HFFc6 (cell line): ENCODE measurements at regions not wholly inside any gene's neighbourhood (a gene's known extent, or its start where the extent isn't known, plus 50 kb on each side); places are given as distances from the start of the nearest gene placed in this dataset.

Experiments used
- DNase-seq: peaks from one replicate; pipeline ENCODE4 v3.0.0-alpha.2; 2018
- H3K27ac Mint-ChIP-seq: 2 replicates; pipeline ENCODE4 v1.8.0; 2020; ENCODE audit warnings: mild to moderate bottlenecking, mixed read lengths
- H3K27me3 Mint-ChIP-seq: 2 replicates; pipeline ENCODE4 v1.8.0; 2021; ENCODE audit warnings: mild to moderate bottlenecking, moderate library complexity, mixed read lengths; ENCODE audit not compliant: insufficient read depth
- H3K36me3 Mint-ChIP-seq: 2 replicates; pipeline ENCODE4 v1.8.0; 2021; ENCODE audit warnings: low read depth, mixed read lengths
- H3K4me1 Mint-ChIP-seq: 2 replicates; pipeline ENCODE4 v1.8.0; 2020; ENCODE audit warnings: low read depth, mixed read lengths
- H3K4me3 Mint-ChIP-seq: 2 replicates; pipeline ENCODE4 v1.8.0; 2020; ENCODE audit warnings: mild to moderate bottlenecking, moderate library complexity, mixed read lengths
- H3K9me3 Mint-ChIP-seq: 2 replicates; pipeline ENCODE4 v1.8.0; 2020; ENCODE audit warnings: mild to moderate bottlenecking, mixed read lengths
- CTCF ChIP-seq: fragments of 200-600 bp; sonication (generic); IDR thresholded peaks from 2 replicates; pipeline ENCODE4 v1.5.0; 2021; ENCODE audit warnings: antibody characterized with exemption, mild to moderate bottlenecking

DNA sequence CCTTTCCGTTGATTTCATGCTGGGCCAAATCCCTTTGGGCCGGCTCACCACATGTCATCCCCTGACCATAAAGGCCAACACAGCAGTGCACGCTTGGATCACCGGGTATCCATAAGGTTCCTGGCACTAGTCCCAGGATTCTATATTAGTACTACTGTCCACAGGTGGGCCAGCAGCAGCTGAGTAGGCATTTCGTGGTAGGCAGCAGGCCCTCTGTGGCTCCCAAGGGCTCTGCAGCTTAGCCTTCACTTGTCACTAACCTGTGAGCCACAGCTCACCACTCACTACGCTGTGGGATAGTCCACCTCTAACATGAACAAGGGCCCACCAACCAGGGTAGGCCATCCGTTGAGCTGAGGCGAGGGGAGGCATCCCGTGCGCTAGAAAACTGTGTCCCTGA, 89.2 kb upstream of the MALRD1 start:
- no peaks in the 10 kb centered on the region; the same call in 1 of the 2 replicates for H3K27me3 Mint-ChIP-seq
- peaks cover 6% of the 10 kb centered on the region; the same call in 1 of the 2 replicates for H3K36me3 Mint-ChIP-seq
- H3K27ac Mint-ChIP-seq = no peak overlapping the region
- H3K4me3 Mint-ChIP-seq = no peak overlapping the region
- H3K4me1 Mint-ChIP-seq = no peaks in the 10 kb centered on the region
- peaks cover 58% of the 10 kb centered on the region for H3K9me3 Mint-ChIP-seq
- no peak for TF ChIP-seq CTCF
- no peak for DNase-seq

- no peak for DNase-seq
- H3K36me3 Mint-ChIP-seq = peaks cover 6% of the 10 kb centered on the region; the same call in 1 of the 2 replicates
- H3K4me3 Mint-ChIP-seq = no peak overlapping the region
- H3K27me3 Mint-ChIP-seq = no peaks in the 10 kb centered on the region; the same call in 1 of the 2 replicates
- H3K4me1 Mint-ChIP-seq = no peaks in the 10 kb centered on the region
- no peak overlapping the region for H3K27ac Mint-ChIP-seq
- TF ChIP-seq CTCF = no peak
- peaks cover 52% of the 10 kb centered on the region for H3K9me3 Mint-ChIP-seq
These were observed 88.0 kb upstream of the MALRD1 start for GRCh38 chr10:18960466-18961079.

DNA sequence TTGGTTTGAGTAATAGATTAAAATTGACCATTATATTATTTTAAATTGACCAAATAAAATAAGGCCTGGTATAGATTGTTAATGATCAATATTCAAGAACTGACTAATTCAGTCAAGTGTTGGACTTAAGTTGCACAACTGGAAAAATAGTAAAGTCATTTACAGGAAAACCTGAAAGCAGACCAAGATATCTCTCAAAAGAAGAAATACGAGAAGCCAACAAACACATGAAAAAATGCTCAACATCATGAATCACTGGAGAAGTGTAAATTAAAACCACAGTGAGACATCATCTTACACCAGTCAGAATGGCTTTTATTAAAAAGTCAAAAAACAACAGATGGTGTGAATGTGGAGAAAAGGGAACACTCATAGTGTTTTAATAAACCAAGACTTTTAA, 80.4 kb upstream of the MALRD1 start:
- Mint-ChIP-seq H3K27ac (no peak overlapping the region), H3K36me3 (no peaks in the 10 kb centered on the region), H3K4me3 (no peak overlapping the region), H3K9me3 (peaks cover 45% of the 10 kb centered on the region), H3K4me1 (no peaks in the 10 kb centered on the region), H3K27me3 (no peaks in the 10 kb centered on the region; the same call in 1 of the 2 replicates)
- no peak for DNase-seq
- no peak for TF ChIP-seq CTCF

DNA sequence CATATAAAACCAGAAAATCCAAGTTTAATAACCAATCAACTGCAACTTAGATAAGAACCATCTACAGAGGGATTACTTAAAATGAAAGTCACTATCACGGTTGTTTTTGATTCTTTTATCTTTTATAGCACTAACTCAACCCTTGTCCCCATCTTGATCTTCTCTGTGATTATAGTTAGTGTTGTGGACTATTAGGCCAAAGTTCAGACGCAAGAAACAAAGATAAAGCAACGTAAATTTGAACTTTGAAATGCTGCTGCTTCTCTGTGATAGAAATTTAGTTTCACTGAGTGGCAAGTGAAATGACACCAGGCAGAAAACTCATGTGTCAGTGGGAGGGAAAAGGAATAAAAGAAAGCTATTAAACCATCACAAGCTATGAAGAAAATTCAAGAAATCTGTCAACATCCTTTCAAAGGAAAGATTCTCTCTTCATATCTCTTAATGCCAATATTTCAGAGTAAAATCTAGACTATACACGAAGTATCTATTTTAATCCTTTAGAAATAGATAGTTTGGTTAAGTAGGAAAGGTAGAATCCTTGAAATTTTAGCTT, 71.8 kb upstream of the MALRD1 start:
- no peak for TF ChIP-seq CTCF
- Mint-ChIP-seq H3K9me3 (peaks cover 54% of the 10 kb centered on the region), H3K27ac (no peak overlapping the region), H3K4me1 (no peaks in the 10 kb centered on the region), H3K4me3 (no peak overlapping the region), H3K36me3 (no peaks in the 10 kb centered on the region; the same call in 1 of the 2 replicates), H3K27me3 (no peaks in the 10 kb centered on the region)
- DNase-seq = no peak

DNA sequence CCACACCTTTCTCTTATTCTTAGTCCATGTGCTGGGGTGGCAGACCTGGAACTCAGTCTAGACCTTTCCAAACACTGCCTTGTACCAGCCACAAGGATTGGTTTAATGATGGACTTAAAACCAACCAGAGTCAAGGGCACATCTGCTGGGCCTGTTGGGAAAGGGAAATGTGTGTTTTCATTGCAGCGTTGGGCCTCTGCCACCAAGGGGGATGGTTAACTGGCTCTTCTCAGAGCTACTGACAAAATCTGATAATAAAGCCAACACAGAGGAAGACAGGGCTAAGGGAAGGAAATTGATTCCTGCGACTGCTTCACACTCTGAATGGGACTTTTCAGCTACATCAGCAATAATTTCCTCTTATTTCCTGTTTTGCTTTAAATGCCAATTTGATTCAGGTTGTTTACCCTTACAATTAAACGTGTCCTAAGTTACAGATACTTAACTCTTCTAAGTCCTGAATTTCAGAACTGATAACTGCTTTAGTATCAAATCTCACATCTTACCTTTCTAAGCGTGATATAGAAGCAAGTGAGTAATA, 68.4 kb upstream of the MALRD1 start:
- DNase-seq = no peak
- H3K4me3 Mint-ChIP-seq = no peak overlapping the region
- peaks cover 53% of the 10 kb centered on the region for H3K9me3 Mint-ChIP-seq
- no peaks in the 10 kb centered on the region; the same call in 1 of the 2 replicates for H3K36me3 Mint-ChIP-seq
- H3K4me1 Mint-ChIP-seq = no peaks in the 10 kb centered on the region
- TF ChIP-seq CTCF = no peak
- H3K27me3 Mint-ChIP-seq = no peaks in the 10 kb centered on the region
- H3K27ac Mint-ChIP-seq = no peak overlapping the region
